Cerebellar cortex (tissue), 1 donor: ENCODE measurements at regions not wholly inside any gene's neighbourhood (a gene's known extent, or its start where the extent isn't known, plus 50 kb on each side); places are given as distances from the start of the nearest gene placed in this dataset.

Experiments used
- DNase-seq: peaks from one replicate; pipeline ENCODE4 v3.0.0-alpha.2; 2015; ENCODE audit warnings: low spot score

GRCh38 chr11:42179216-42179615 lies 719.8 kb upstream of the LRRC4C start:
- no peak for DNase-seq

DNA sequence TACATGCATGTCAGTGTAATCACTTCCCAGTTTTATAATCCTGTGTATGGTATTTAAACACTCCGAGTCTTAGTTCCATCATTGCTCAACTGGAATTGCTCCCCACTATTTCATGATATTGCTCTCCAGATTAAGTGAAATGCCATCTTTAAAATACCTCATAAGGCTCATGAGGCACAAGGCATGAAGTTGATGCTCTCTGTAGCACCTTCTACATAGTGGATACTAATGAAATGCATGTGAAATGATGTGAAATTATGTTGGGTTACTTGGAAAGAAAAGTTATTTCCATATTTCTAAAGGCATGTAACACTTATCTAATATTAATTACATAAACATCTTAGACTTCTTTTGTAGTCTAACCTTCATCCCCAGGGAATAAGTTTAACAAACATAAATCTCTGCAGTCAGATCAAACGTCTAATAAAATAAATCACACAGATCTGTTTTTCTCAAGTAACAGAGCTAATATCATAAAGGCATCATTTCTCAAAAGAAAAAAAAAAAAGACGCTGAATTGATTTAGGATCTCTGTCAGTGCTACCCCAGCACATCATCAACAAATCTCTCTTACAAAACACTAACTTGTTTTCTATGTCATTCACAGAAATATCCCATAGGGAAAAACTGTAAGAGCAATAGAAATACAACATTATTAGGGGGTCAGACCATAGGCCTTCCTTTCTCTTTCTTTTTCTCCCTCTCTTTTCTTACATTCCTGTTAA lies 736.0 kb upstream of the LRRC4C start:
- DNase-seq = no peak

DNA sequence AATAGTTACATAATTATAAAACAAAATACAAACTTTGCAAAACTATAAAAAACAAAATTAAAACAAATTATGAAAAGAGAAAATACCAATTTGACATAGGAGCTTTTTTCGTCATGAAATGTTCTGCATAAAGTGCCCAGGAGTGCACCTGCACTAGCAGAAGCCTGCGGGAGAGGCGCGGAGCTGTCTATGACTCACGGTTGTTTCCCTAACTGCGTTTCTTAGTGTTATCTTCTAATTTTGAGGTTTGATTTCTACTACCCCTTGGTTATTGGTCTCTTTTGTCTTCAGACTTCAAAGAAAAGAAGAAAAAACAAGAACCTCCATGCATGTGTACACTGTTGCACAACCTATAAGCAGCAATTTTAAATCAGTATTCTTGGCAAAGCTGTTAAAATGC lies 740.9 kb upstream of the LRRC4C start:
- DNase-seq = no peak

DNA sequence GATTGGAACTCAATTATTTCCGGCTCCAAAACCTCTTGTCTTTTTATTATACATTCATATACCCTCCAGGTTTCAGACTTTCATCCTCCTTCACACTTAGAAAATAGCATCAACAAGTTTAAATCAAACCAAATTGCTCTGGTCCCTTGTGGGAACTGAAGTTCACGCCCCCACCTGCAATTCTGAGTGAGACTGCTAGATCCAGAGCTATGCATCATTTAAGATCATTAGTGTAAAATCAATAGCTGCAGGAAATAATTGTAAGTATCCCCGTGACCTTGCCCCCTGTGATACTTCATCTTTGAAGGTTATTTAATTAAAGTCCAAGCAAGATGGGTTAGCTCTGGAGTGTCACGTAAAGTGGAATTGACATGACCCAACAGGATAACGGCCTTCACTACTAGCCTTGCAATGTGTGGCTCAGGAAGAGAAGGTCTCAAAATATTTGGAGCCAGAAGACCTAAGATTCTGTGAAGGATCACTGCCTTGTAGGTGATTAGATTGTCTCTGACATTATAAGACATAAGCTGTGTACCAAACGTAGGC lies 742.2 kb upstream of the LRRC4C start:
- no peak for DNase-seq

GRCh38 chr11:42205518-42205917 lies 746.1 kb upstream of the LRRC4C start:
- no peak for DNase-seq

GRCh38 chr11:42225664-42226063 lies 766.2 kb upstream of the LRRC4C start:
- DNase-seq = no peak

GRCh38 chr11:42232673-42233072 lies 773.2 kb upstream of the LRRC4C start:
- DNase-seq = no peak

- DNase-seq = no peak
Measured at GRCh38 chr11:42234451-42234951, 775.0 kb upstream of the LRRC4C start.

- DNase-seq = no peak
Measured at GRCh38 chr11:42237701-42238235, 778.3 kb upstream of the LRRC4C start.

GRCh38 chr11:42239188-42239587 lies 779.7 kb upstream of the LRRC4C start:
- no peak for DNase-seq

- DNase-seq = no peak
Measured at GRCh38 chr11:42243385-42243784, 783.9 kb upstream of the LRRC4C start.

- DNase-seq = no peak
Measured at GRCh38 chr11:42244376-42244775, 784.9 kb upstream of the LRRC4C start.

DNA sequence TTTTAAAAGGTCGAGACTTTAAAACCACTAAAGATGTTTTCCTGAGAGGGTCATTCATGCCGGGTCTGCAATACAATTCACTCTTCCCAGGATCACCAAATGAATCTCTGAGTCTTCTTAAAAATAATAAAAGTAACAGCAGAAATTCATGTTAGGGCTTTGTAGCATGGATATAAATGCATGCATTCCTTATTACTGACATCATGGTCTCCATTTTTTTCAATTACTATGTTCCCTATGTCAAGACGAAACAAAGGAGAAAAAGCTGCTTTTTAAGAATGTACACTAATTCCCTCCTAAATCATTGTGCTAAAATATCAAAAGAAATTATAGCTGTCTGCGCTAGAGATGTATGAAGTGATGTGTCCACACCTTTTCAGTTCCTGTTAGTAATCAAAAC lies 789.9 kb upstream of the LRRC4C start:
- no peak for DNase-seq

DNA sequence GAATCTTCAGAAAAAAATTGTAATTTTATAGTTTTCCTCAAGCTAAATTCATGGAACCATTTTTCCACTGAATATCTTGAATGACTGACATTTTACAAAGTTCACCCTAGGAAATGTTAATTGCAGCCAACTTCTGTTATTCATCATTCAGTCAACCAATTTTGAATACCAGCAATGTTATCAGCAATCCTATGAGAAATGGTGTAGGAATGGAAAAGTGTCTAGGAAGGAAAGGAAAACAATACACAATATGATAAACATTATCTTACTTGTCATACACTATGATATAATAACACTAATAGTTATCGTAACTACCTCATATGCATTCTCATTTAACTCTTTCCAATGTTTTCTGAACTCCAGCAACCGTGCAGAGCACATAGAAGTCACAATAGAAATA lies 790.5 kb upstream of the LRRC4C start:
- DNase-seq = no peak

GRCh38 chr11:42251984-42252383 lies 792.5 kb upstream of the LRRC4C start:
- no peak for DNase-seq

DNA sequence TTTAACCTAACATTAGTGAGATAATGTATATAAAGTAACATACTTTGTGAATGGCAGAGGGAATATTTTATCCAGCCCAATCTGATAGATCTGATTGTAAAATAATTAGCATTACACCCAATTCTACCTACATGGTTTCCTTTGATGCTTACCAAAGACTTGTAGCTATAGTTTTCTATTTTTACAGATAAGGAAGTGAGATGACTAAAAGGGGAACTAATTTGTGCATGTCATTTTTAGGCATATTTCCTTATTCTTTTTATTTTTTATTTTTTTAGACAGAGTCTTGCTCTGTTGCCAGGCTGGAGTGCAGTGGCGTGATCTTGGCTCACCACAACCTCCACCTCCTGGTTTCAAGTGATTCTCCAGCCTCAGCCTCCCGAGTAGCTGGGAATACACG lies 793.7 kb upstream of the LRRC4C start:
- no peak for DNase-seq

GRCh38 chr11:42255906-42256305 lies 796.5 kb upstream of the LRRC4C start:
- DNase-seq = no peak

GRCh38 chr11:42257534-42257933 lies 798.1 kb upstream of the LRRC4C start:
- no peak for DNase-seq

GRCh38 chr11:42265072-42265471 lies 805.6 kb upstream of the LRRC4C start:
- DNase-seq = no peak

- DNase-seq = no peak
Measured at GRCh38 chr11:42271306-42271705, 811.9 kb upstream of the LRRC4C start.

DNA sequence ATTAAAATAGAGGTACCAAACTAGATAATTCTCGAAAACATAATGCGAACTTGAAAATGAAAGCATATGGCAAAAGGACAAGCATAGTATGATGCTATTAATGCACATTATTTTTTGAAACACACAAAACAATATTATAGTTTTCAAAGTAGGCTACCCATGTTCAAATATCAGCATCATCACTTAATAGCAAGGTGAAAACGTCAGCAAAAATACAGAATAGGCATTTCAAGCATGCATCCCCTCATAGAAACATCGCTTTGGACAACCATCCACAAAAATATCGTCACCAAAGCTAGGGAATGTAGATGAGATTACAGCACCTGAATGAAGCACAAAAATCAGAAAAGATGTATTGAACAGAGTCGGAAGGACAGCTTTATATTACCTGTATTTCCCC lies 814.5 kb upstream of the LRRC4C start:
- DNase-seq = no peak

GRCh38 chr11:42296910-42297309 lies 837.5 kb upstream of the LRRC4C start:
- DNase-seq = no peak

DNA sequence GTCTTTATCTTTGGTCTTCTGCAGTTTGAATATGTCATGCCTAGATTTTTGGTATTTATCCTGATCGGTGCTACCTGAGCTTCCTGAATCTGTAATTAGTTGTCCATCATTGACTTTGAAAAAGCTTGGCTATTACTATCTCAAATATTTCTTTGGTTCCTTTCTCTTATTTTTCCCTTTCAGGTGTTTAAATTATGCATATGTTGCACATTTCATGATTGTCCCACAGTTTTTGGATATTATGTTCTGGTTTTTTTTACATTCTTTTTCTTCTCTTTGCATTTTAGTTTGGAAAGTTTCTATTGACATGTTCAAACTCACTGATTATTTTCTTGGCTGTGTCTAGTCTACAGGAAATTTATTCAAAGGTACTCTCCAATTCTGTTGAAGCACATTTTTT lies 840.3 kb upstream of the LRRC4C start:
- DNase-seq = no peak

DNA sequence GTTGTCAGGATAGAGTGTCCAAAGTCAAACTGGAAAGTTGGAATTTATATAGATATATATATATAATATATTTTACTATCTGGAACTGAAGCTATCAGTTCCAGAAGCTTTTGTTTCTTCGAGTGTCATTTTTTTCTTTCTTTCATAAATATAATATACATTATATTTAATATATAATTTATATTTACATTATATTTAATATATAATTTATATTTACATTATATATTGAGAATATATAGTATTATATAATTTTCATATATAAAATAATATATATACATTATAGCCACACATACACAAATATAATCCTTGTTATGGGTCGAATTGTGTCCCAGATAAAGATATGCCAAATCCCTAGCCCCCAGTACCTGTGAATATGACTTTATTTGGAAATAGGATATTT lies 842.3 kb upstream of the LRRC4C start:
- DNase-seq = no peak
